SK-N-SH treated with all-trans-retinoic acid at 6 μM for 48 hours (cell line): ENCODE measurements at regions not wholly inside any gene's neighbourhood (a gene's known extent, or its start where the extent isn't known, plus 50 kb on each side); places are given as distances from the start of the nearest gene placed in this dataset.

Experiments used
- ESRRG ChIP-seq: fragments of 250-450 bp; sonication (Bioruptor Pico); IDR thresholded peaks from 2 replicates; pipeline ENCODE4 v1.6.1; 2021; ENCODE audit warnings: mild to moderate bottlenecking
- PATZ1 ChIP-seq: fragments of 250-450 bp; sonication (Bioruptor Pico); IDR thresholded peaks from 2 replicates; pipeline ENCODE4 v1.8.0; 2020; ENCODE audit warnings: mild to moderate bottlenecking, moderate library complexity, borderline replicate concordance
- SNAI2 ChIP-seq: fragments of 250-450 bp; sonication (Bioruptor Pico); IDR thresholded peaks from 2 replicates; pipeline ENCODE4 v1.5.0; 2020; ENCODE audit warnings: mild to moderate bottlenecking, moderate library complexity

- no peak for TF ChIP-seq SNAI2 (CRISPR knock-in tag)
- TF ChIP-seq ESRRG (CRISPR knock-in tag) = no peak
- no peak for TF ChIP-seq PATZ1 (CRISPR knock-in tag)
Observed at GRCh38 chrX:39050427-39050826, 249.2 kb downstream of the MID1IP1 start.
